SH-SY5Y (cell line): ENCODE measurements at regions not wholly inside any gene's neighbourhood (a gene's known extent, or its start where the extent isn't known, plus 50 kb on each side); places are given as distances from the start of the nearest gene placed in this dataset.

Experiments
- GATA2 ChIP-seq: IDR thresholded peaks from 2 replicates; pipeline ENCODE4 v1.6.1; 2011; ENCODE audit warnings: mild to moderate bottlenecking, low read depth, low read length
- GATA3 ChIP-seq: IDR thresholded peaks from 2 replicates; pipeline ENCODE4 v1.6.1; 2011; ENCODE audit warnings: low read depth, mild to moderate bottlenecking, low read length, moderate library complexity

- TF ChIP-seq GATA2, result no peak
- TF ChIP-seq GATA3, result no peak
These were observed 219.2 kb downstream of the PTPRC start for GRCh38 chr1:198858033-198858432.
